HG03025 (cell line): ENCODE measurements at regions not wholly inside any gene's neighbourhood (a gene's known extent, or its start where the extent isn't known, plus 50 kb on each side); places are given as distances from the start of the nearest gene placed in this dataset.
"Not testable (repeated sequence)": the region's sequence is repeated elsewhere in the genome, so short reads cannot be mapped to it uniquely, and the experiment has no call there.

ENCODE experiments used
- ATAC-seq: cut with Tn5 transposase; IDR thresholded peaks from one replicate; pipeline ENCODE4 v1.9.1; 2021; ENCODE audit warnings: mild to moderate bottlenecking, moderate library complexity; ENCODE audit not compliant: unreplicated experiment, low FRiP score

GRCh38 chr11:22567759-22568158 lies 57.9 kb downstream of the FANCF start:
- ATAC-seq = no peak

- no peak for ATAC-seq
Observed at GRCh38 chr11:22566293-22566692, 59.3 kb downstream of the FANCF start.

- no peak for ATAC-seq
Observed at GRCh38 chr11:22561283-22561682, 64.3 kb downstream of the FANCF start.

DNA sequence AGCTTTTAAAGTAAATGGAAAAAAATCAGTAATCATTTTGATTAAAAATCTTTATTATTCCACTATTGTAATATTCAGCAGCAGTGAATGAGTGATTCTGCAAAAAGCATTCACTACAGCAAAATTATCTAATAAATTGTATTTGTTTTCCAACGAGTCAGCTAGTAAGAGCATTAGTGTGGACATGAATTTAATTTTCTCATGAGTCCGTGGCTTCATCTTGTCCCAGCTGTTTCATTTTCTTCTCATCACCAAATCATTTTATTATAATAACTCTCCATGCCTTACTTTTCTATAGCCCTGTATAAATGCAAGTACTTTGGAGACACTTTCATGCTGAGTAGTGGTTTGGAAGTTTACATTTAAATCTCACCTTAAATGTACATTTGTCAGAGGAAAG lies 66.2 kb downstream of the FANCF start:
- ATAC-seq = no peak

GRCh38 chr11:22558664-22559063 lies 67.0 kb downstream of the FANCF start:
- no peak for ATAC-seq

GRCh38 chr11:22556381-22556780 lies 69.2 kb downstream of the FANCF start:
- no peak for ATAC-seq

DNA sequence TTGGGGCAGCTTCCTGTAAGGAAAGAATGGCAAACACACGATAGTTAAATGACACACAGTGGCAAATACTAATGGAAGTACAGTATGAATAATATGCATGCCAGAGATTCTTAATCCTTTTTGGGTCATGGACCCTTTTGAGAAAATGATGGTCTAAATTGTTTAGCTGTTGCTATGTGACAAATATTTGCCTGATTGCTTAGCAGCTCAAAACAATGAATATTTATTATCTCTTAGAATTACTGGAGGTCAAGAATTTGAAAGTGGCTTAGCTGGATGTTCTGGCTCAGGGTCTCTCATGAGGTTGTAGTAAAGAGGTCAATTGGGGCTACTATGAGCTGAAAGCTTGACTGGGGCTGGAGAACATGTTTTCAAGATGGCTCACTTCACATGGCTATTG lies 69.7 kb downstream of the FANCF start:
- no peak for ATAC-seq

- ATAC-seq = peak; percentile 84
Observed at GRCh38 chr11:22554221-22554620, 71.4 kb downstream of the FANCF start.

- ATAC-seq = no peak
Observed at GRCh38 chr11:22552885-22553284, 72.7 kb downstream of the FANCF start.

- ATAC-seq = no peak
Observed at GRCh38 chr11:22546746-22547145, 78.9 kb downstream of the FANCF start.

DNA sequence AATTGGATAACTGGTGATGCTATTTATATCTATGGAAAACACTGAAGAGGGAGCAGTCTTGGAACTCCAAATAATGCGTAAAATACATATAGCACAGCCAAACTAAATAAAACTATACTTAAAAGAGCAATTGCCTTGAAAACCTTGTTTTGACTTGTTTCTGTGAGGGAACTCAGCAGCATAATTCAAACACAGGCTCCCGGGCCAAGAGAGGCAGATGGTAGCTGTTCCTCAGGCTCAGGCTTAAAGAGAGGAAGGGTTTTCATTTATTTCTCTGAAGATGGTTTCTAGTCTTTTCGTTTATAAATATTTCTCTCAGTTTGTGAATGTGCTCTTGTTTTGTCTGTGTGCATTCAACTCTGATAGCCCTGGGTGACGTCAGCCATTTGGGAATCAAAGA lies 82.4 kb downstream of the FANCF start:
- ATAC-seq = no peak

DNA sequence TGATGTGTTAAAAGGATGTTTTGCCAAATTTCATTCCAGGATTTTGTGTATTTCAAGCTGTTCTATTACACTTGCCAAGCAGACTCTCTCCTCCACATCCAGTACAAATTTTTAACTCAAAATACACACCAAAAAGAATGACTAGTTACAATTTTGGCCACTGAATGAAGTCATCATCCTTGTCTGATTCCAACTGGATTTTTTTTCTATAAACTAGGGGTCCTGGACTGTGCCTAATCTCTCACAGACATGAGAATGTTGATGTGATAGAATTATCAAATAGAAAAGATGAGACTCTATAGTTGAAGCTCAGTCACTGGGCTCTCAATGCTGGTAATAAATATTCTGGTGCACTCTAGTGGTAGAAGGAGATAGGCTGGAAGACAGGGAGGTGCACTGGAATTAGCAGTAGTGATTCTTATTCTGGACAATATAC lies 85.8 kb downstream of the FANCF start:
- no peak for ATAC-seq

DNA sequence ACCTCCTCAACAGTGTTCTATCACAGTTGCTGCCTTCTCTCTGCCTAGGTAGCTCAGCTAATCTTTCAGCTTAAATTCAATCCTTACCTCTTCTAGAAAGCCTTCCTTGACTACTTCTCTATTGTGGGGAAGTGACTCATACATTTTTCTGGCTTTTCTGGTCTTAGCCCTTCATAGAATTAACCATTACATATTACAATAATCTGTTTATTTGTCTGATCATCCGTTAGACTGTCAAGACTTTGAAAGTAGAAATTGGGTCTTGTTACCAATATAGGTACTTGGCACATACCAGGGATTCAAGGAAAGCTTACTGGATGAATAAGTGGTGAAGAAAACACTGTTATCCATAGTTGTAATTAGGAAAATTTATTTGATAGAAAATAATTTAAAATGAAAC lies 89.6 kb downstream of the FANCF start:
- ATAC-seq = no peak

GRCh38 chr11:22528612-22529429 lies 96.8 kb downstream of the FANCF start:
- not testable (repeated sequence) for ATAC-seq

- no peak for ATAC-seq
Observed at GRCh38 chr11:22522225-22522624, 103.4 kb downstream of the FANCF start.

DNA sequence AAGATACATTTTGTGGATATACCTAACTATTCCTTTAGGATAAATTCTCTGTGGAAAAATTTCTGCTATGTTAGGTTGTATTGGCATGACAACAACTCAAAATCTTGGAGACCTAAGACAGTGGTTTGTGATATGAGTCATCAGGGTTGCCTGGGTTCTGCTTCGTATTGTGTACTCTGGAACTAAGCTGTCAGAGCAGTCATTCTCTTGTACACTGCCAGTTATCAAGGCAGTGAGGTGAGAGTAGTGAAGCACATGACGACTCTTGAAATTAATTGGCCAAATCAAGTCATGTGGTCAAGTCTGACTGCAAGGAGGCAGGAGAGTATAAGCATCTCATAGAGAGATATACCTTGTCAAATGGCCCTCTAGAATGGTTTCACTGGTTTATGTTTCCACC lies 104.4 kb downstream of the FANCF start:
- no peak for ATAC-seq

- no peak for ATAC-seq
Observed at GRCh38 chr11:22520521-22520920, 105.1 kb downstream of the FANCF start.

GRCh38 chr11:22518344-22518743 lies 107.3 kb downstream of the FANCF start:
- not testable (repeated sequence) for ATAC-seq

DNA sequence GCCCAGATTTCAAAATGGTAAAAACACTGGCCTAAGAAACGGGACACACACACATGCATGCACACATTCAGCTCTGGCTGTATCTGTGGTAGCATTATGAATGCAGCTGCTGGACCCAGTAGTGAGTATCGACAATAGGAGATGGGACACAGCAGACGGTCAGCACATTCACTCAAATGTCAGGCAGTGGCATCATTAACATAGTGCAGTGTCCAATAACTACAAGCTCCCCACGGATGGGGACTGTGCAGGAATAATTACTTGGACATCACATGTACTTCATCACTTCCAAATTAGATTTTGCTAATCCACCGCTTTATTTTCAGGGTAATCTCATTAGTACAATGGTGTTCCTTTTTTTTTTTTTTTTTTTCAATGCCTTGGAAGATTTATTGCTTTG lies 109.5 kb downstream of the FANCF start:
- no peak for ATAC-seq

- no peak for ATAC-seq
Observed at GRCh38 chr11:22512457-22512856, 113.2 kb downstream of the FANCF start.

DNA sequence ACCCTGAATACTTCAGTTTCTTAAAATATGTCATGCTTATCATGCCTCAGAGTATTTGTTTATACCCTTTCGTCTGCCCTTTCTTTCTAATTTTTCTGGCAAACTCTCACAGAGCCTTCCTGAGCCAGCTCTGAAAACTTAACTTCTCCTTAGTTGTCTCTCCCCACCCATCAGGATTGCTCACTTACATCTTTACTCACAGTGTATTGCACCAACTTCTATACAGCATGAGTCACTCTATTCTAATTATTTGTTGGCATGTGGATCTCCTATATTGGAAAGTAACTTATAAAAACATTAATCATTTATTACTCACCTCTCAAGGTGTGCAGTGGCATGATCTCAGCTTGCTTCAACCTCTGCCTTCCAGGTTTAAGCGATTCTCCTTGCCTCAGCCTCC lies 114.9 kb downstream of the FANCF start:
- ATAC-seq = no peak

GRCh38 chr11:22510010-22510409 lies 115.6 kb downstream of the FANCF start:
- ATAC-seq = no peak

DNA sequence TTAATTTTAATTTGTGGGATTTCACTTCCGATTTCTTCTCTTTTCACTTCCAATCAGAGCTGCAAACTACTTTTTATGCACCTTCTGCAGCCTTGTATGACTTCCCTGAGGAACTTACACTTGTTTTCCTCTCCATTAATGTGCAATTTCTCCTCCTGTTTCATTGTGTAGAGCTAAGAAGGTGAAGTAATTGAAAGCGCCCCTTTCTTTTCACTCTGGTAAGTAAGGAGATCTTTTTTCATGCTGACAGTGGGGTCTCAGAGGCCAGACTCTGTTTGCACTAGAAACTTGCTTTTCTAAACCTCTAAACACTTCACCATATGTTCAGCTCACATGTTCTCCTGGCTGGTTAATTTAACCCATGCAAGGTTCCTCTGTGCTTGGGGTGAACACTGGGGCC lies 117.0 kb downstream of the FANCF start:
- no peak for ATAC-seq
